WI38 (cell line): ENCODE measurements at regions not wholly inside any gene's neighbourhood (a gene's known extent, or its start where the extent isn't known, plus 50 kb on each side); places are given as distances from the start of the nearest gene placed in this dataset.
"Not testable (repeated sequence)": the region's sequence is repeated elsewhere in the genome, so short reads cannot be mapped to it uniquely, and the experiment has no call there.

ENCODE experiments used
- H3K4me3 ChIP-seq: 2 replicates; pipeline ENCODE4 v1.5.1; 2011; ENCODE audit warnings: low read depth, mild to moderate bottlenecking, control low read depth, low read length
- CTCF ChIP-seq: IDR thresholded peaks from 2 replicates; pipeline ENCODE4 v1.5.1; 2012; ENCODE audit warnings: low read depth, mild to moderate bottlenecking, control low read depth, low read length

GRCh38 chr7:22051886-22052673 is 106.4 kb upstream of the CDCA7L start:
- TF ChIP-seq CTCF, result no peak
- H3K4me3 ChIP-seq, result no peak overlapping the region

GRCh38 chr7:22049766-22050500 is 104.2 kb upstream of the CDCA7L start:
- H3K4me3 ChIP-seq, result no peak overlapping the region
- TF ChIP-seq CTCF, result no peak

GRCh38 chr7:22043367-22043766 is 97.7 kb upstream of the CDCA7L start:
- H3K4me3 ChIP-seq, result no peak overlapping the region
- TF ChIP-seq CTCF, result no peak

- TF ChIP-seq CTCF, result no peak
- H3K4me3 ChIP-seq, result no peak overlapping the region
These were observed 95.4 kb upstream of the CDCA7L start for GRCh38 chr7:22040923-22041595.

- H3K4me3 ChIP-seq, result no peak overlapping the region
- TF ChIP-seq CTCF, result no peak
These were observed 94.0 kb upstream of the CDCA7L start for GRCh38 chr7:22039670-22040069.

GRCh38 chr7:22032356-22032755 is 86.7 kb upstream of the CDCA7L start:
- not testable (repeated sequence) for H3K4me3 ChIP-seq

GRCh38 chr7:22028656-22029055 is 83.0 kb upstream of the CDCA7L start:
- H3K4me3 ChIP-seq, result not testable (repeated sequence)

- no peak for TF ChIP-seq CTCF
- H3K4me3 ChIP-seq, result no peak overlapping the region
These were observed 81.8 kb upstream of the CDCA7L start for GRCh38 chr7:22027475-22027874.
